ENCODE measurements at regions not wholly inside any gene's neighbourhood (a gene's known extent, or its start where the extent isn't known, plus 50 kb on each side); places are given as distances from the start of the nearest gene placed in this dataset.

- TF ChIP-seq CTCF (IDR thresholded peaks at IDR 0.05; ENCODE audit: low read length): no peak
- TF ChIP-seq EZH2 (IDR thresholded peaks at IDR 0.05; ENCODE audit: borderline replicate concordance, low read length): no peak
These were observed 144.1 kb upstream of the NCKAP5 start for GRCh38 chr2:133712369-133712768.
